T-helper 2 cell treated with Interferon-gamma antibody and Interleukin-4, amounts not matched to agents 5 μg/mL and 100 μg/mL, for 36 hours (primary cell): ENCODE measurements at regions not wholly inside any gene's neighbourhood (a gene's known extent, or its start where the extent isn't known, plus 50 kb on each side); places are given as distances from the start of the nearest gene placed in this dataset.

Source experiments
- DNase-seq: peaks from one replicate; pipeline ENCODE4 v3.0.0; 2021; ENCODE audit warnings: low spot score
- H3K27ac Mint-ChIP-seq: one replicate; pipeline ENCODE4 v1.8.0; 2021; ENCODE audit warnings: mild to moderate bottlenecking, mixed read lengths
- H3K27me3 Mint-ChIP-seq: one replicate; pipeline ENCODE4 v1.8.0; 2021; ENCODE audit warnings: low read depth, mixed read lengths
- H3K36me3 Mint-ChIP-seq: one replicate; pipeline ENCODE4 v1.8.0; 2021; ENCODE audit warnings: low read depth, mixed read lengths
- H3K4me1 Mint-ChIP-seq: one replicate; pipeline ENCODE4 v1.8.0; 2021; ENCODE audit warnings: low read depth, mixed read lengths
- H3K4me3 Mint-ChIP-seq: one replicate; pipeline ENCODE4 v1.8.0; 2022; ENCODE audit warnings: mild to moderate bottlenecking, moderate library complexity, mixed read lengths
- H3K9me3 Mint-ChIP-seq: one replicate; pipeline ENCODE4 v1.8.0; 2021; ENCODE audit warnings: mixed read lengths

DNA sequence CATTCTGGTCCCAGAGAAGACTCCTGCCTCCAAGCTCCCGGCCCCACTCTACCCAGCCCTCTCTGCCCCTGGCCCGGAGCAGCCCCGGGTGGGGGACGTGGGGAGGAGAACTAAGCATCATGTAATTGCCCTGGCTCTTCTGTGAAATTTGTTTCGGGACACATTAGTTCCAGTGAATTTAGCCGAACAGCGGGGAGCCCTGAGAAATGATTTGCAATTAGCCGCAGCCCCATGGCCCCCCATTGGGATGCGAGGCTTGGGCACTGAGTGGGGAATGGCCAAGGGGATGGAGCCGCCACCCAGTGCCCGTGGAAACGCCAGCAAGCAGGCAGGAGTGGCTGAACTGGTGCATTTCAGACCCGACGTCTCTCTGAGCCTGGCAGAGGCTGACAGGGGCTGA is 173.9 kb upstream of the LHX5 start:
- no peak for DNase-seq
- H3K9me3 Mint-ChIP-seq = no peaks in the 10 kb centered on the region
- peaks cover 11% of the 10 kb centered on the region for H3K27me3 Mint-ChIP-seq
- H3K36me3 Mint-ChIP-seq = no peaks in the 10 kb centered on the region
- H3K4me3 Mint-ChIP-seq = no peak overlapping the region
- no peaks in the 10 kb centered on the region for H3K4me1 Mint-ChIP-seq
- no peak overlapping the region for H3K27ac Mint-ChIP-seq

DNA sequence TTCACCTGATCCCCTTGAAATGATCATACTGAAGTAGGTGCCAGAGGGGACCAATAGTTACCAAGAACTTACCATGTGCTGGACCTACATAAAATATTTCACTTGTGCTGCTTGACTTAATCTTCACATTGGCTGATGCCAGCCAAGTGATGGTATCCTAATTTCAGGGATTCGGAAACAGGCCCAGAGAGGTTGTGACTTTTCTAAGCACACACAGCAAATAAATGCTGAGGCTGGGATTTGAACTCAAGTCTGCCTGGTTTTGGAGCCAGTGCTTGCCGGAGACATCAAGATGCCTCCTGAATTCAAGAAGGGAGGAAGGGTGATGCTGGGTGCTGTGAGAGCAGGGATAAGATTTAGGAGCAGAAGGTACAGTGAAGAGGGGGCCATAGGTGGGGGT is 173.5 kb upstream of the LHX5 start:
- no peak overlapping the region for H3K27ac Mint-ChIP-seq
- H3K4me1 Mint-ChIP-seq = no peaks in the 10 kb centered on the region
- H3K36me3 Mint-ChIP-seq = no peaks in the 10 kb centered on the region
- no peaks in the 10 kb centered on the region for H3K9me3 Mint-ChIP-seq
- no peak overlapping the region for H3K4me3 Mint-ChIP-seq
- no peak for DNase-seq
- H3K27me3 Mint-ChIP-seq = peaks cover 7% of the 10 kb centered on the region

DNA sequence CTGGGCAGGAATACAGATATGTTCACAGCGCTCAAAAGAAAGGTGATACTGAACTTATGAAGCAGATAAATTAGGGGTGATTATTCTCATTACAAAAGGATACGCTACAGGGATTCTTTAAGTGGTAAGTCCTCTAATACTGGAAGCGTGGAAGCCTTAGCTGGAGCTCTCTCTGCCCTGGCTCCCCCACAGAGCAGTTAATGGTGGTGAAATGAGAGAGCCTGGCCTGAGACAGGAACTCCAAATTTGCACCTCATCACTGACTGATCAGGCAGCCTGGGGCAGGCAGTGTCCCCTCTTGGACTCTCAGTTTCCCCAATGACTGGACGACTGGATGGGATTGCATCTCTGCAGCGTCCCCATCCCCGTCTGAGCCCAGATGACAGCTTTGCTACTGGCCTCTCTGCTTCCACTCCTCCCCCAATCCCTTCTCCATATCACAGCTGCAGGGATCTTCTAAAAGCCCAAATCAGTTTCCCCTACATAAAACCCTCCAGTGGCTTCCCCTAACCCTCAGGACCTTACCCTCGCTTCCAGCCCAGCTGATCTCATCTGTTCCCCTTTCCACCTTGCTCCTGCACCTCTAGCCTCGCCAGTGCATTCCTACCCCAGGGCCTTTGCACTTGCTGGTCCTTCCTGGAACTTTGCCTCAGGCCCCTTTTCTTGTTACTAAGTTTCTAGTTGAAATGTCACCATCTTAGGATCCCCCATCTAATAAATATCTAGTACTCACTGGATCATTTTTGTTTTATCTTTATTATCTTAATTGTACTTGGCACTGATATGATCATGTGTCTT is 171.7 kb upstream of the LHX5 start:
- Mint-ChIP-seq H3K4me1 (no peaks in the 10 kb centered on the region), H3K36me3 (no peaks in the 10 kb centered on the region), H3K9me3 (no peaks in the 10 kb centered on the region), H3K27ac (no peak overlapping the region), H3K4me3 (no peak overlapping the region), H3K27me3 (peaks cover 13% of the 10 kb centered on the region)
- no peak for DNase-seq

DNA sequence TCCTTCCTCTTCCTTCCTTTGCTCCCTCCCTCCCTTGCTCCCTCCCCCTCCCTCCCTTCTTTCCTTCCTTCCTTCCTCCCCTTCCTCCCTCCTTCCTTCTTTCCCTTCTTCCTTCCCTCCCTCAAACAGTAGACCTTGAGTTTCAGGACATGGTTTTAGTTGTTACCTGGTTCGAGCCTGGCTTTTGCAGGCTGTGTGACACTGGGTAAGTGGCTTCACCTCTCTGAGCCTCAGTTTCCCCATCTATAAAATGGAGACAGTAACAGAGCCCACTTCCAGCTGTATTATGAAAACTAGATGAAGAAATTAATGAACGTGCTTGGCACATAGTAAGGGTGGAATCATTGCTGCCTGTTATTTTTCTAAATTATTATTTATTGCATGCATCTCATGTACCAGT is 171.0 kb upstream of the LHX5 start:
- Mint-ChIP-seq H3K27me3 (peaks cover 14% of the 10 kb centered on the region), H3K9me3 (no peaks in the 10 kb centered on the region), H3K4me3 (no peak overlapping the region), H3K4me1 (no peaks in the 10 kb centered on the region), H3K36me3 (no peaks in the 10 kb centered on the region), H3K27ac (no peak overlapping the region)
- no peak for DNase-seq

DNA sequence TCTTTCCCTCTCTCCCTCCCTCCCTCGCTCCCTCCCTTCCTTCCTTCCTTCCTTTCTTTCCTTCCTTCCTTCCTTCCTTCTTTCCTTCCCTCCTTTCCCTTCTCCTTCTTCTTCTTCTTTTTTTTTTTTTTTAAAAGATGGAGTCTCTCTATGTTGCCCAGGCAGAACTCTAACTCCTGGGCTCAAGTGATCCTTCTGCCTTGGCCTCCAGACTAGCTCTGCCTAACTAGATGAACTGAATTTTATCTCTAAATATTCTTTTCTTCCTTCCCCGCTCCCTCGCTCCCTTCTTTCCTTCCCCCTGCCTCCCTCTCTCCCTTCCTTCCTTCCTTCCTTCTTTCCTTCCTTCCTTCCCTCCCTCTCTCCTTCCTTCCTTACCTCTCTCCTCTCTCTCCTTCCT is 170.5 kb upstream of the LHX5 start:
- H3K36me3 Mint-ChIP-seq = no peaks in the 10 kb centered on the region
- no peak for DNase-seq
- H3K4me1 Mint-ChIP-seq = no peaks in the 10 kb centered on the region
- H3K27me3 Mint-ChIP-seq = peaks cover 17% of the 10 kb centered on the region
- H3K27ac Mint-ChIP-seq = no peak overlapping the region
- no peak overlapping the region for H3K4me3 Mint-ChIP-seq
- no peaks in the 10 kb centered on the region for H3K9me3 Mint-ChIP-seq

DNA sequence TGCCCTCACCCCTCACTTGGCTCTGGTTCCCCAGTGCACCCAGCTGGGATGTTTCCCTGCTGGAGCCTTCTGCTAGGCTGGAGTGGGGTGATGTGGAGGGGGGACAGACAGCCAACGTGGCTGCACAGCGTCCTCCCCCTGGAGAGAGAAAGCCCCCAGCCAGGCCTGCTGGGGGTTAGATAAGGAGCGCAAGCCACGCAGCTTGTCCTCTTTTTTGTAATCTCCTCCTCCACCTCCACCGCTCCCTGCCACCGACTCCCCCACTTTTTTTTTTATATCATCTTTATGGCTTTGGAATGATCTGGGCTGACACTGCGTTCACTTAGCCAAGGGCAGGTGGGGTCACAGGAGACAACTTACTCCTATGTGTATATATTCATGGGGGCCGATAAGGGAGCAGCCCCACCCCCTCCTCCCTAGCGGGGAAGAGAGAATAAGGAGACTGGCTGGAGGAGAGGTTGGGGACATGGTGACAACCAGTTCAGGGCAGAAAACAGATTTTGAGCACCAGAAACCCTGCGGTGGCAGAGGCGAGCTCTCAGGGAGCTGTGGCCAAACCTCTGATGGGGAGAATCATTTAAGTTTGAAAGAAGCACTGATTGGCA is 169.9 kb upstream of the LHX5 start:
- no peaks in the 10 kb centered on the region for H3K4me1 Mint-ChIP-seq
- no peak overlapping the region for H3K27ac Mint-ChIP-seq
- H3K9me3 Mint-ChIP-seq = no peaks in the 10 kb centered on the region
- DNase-seq = no peak
- H3K27me3 Mint-ChIP-seq = peaks cover 17% of the 10 kb centered on the region
- H3K4me3 Mint-ChIP-seq = no peak overlapping the region
- H3K36me3 Mint-ChIP-seq = no peaks in the 10 kb centered on the region

DNA sequence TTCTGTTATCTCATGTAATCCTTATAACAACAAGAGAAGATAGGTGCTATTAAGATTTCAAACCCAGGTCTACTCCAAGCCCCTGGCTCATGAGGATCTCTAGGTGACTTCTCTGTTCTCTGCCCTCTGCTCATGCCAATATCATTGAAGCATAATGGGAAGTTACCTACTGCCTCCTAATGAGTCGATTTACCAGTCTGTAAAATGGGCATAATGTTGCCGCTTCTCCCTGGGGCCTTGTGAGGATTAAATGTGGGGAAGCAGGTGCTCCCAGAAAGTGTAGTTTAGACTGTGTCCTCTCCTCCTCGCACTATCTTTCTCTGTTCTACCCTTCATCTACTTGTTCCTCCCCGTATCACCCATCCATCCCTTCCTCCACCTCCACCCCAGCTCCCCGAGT is 169.2 kb upstream of the LHX5 start:
- Mint-ChIP-seq H3K9me3 (no peaks in the 10 kb centered on the region), H3K27me3 (peaks cover 17% of the 10 kb centered on the region), H3K36me3 (no peaks in the 10 kb centered on the region), H3K4me1 (no peaks in the 10 kb centered on the region), H3K27ac (no peak overlapping the region), H3K4me3 (no peak overlapping the region)
- no peak for DNase-seq

DNA sequence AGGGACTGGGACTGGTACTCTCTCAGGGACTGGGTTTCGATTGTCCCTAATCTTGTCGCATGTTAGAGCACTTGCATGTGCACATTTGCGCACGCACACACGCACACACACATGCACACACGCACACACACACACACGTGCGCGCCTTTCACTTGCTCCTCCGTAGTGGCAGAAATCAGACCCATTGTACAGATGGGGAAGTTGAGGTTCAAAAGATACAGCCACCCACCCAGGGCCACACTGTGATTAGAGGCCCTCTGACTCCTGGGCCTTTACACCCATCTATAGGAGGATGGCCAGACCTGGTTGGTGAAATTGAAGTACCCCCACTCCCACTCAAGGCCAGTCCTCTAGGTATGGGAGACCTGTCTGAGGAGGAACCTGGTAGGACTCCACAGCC is 167.8 kb upstream of the LHX5 start:
- H3K4me1 Mint-ChIP-seq = no peaks in the 10 kb centered on the region
- H3K36me3 Mint-ChIP-seq = no peaks in the 10 kb centered on the region
- H3K9me3 Mint-ChIP-seq = no peaks in the 10 kb centered on the region
- H3K27me3 Mint-ChIP-seq = peaks cover 17% of the 10 kb centered on the region
- no peak overlapping the region for H3K27ac Mint-ChIP-seq
- no peak overlapping the region for H3K4me3 Mint-ChIP-seq
- no peak for DNase-seq

DNA sequence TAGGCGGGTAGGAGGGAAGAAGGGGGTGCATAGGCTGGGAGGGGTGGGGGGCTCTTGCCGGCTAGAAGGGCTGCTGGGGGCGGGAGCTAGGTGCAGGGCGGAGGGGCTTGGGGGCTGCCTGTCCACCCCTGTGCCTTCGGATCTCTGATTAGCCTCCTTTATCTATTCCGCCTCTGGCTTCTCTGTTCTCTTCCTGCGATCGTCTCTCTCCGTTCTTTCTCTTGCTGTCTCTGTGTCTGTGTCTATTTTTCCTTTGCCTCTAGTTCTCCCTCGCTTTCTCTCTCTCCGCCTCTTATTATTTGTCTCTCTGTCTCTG is 166.7 kb upstream of the LHX5 start:
- Mint-ChIP-seq H3K4me1 (no peaks in the 10 kb centered on the region), H3K4me3 (no peak overlapping the region), H3K36me3 (no peaks in the 10 kb centered on the region), H3K27me3 (peaks cover 17% of the 10 kb centered on the region), H3K9me3 (no peaks in the 10 kb centered on the region), H3K27ac (no peak overlapping the region)
- no peak for DNase-seq

DNA sequence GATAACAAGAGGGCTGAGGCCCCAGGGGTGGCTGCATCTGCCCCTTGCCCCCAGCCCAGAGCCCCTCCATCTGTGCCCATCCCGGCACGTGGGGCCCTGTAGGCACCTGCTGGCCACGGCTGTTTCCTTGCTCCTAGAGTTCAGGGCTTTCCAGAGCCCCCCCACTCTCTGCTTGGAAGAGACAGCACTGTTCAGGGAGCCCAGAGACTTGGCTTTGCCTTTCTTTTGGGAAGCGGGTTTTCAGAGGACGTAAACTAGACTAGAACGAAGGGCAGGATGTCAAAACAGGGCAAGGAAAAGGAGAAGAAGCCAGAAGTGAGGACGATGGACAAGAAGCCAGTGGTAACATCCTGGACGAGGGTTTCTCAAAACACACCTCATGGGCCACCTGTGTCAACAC is 163.3 kb upstream of the LHX5 start:
- Mint-ChIP-seq H3K27me3 (peaks cover 17% of the 10 kb centered on the region), H3K4me1 (no peaks in the 10 kb centered on the region), H3K36me3 (no peaks in the 10 kb centered on the region), H3K4me3 (no peak overlapping the region), H3K9me3 (no peaks in the 10 kb centered on the region), H3K27ac (no peak overlapping the region)
- DNase-seq = no peak

DNA sequence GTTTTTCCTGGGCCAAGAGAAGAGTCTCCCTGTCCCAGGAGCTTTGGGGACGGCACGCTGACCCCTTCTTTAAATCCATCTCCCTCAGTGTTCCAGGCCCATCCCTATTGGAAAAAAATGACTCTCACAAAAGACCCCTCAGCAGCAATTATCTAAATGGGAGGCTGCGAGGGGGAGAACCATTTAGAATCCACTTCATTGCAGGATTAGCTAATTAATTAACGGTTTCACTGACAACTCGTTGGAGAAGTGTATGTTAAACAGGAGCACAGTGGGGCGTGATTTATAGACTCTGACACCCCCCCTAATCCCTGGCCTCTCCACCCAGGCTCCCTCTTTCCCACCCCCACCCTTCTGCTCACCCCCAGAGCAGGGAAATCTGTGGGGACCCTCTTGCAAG is 162.8 kb upstream of the LHX5 start:
- Mint-ChIP-seq H3K36me3 (no peaks in the 10 kb centered on the region), H3K27ac (no peak overlapping the region), H3K4me1 (no peaks in the 10 kb centered on the region), H3K9me3 (no peaks in the 10 kb centered on the region), H3K4me3 (no peak overlapping the region), H3K27me3 (peaks cover 15% of the 10 kb centered on the region)
- no peak for DNase-seq

DNA sequence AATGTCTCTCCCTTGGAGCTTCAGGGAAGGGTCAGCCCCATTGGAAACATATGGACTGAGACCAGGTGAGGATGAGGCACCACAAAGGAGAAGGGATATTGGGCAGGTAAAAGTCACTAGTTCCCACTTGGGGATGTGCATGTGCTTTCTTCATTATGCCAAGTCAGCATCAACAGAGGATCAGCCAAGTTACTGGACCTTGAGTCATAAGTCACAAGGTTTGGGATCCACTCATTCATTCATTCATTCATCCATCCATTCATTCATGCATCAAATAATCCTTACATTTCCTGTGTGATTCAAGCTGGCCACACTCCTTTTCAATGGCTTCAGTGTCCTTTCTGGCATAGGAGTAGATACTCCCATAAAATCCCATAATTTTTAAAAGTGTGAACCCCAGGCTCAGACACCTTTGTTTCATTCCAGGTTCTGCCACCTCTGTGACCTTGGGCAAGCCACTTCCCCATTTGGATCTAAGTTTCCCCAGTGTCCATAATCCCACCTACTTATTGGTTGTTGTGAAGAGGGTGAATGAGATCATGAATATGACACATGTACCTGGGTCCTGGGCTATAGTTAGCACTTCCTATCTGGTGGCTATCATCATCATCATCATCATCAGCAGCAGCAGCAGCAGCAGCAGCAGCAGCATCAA is 162.1 kb upstream of the LHX5 start:
- no peaks in the 10 kb centered on the region for H3K4me1 Mint-ChIP-seq
- H3K27ac Mint-ChIP-seq = no peak overlapping the region
- H3K36me3 Mint-ChIP-seq = no peaks in the 10 kb centered on the region
- H3K27me3 Mint-ChIP-seq = peaks cover 8% of the 10 kb centered on the region
- no peak overlapping the region for H3K4me3 Mint-ChIP-seq
- no peak for DNase-seq
- H3K9me3 Mint-ChIP-seq = no peaks in the 10 kb centered on the region

DNA sequence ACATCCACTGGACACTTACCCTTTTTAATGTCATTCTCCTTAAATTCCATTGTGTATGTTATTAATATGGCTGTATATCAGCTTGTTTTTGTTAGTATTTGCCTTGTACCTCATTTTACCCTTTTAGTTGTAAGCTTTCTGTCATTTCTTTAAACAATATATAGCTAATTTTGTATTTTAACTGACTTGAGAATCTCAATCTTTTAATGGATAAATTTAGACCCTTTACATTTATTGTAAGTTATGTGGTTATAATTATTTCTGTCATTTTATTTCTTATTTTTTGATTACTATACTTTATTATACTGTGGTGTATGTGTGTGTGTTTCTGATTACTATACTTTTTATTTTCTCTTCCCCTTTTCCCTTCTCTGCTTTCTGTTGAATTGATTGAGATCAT is 159.0 kb upstream of the LHX5 start:
- Mint-ChIP-seq H3K4me1 (no peaks in the 10 kb centered on the region), H3K9me3 (peaks cover 7% of the 10 kb centered on the region)
- DNase-seq = no peak

DNA sequence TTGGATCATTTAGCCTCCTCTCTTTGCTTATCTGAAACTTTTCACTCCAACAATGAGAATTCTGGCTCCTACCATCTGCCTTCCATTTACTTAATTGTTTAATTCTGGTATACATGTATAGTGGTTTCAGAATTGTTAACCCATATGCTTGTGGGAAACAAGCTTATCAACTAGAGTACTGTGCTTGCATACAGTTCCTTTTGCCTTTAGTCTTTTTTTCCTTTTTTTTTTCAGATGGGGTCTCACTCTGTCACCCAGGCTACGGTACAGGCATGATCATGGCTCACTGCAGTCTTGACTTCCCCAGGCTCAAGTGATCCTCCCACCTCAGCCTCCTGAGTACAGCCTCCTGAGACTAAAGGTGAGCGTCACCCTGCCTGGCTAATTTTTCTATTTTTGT is 153.8 kb upstream of the LHX5 start:
- Mint-ChIP-seq H3K27me3 (no peaks in the 10 kb centered on the region), H3K36me3 (no peaks in the 10 kb centered on the region), H3K27ac (no peak overlapping the region), H3K9me3 (peaks cover 10% of the 10 kb centered on the region), H3K4me3 (no peak overlapping the region), H3K4me1 (no peaks in the 10 kb centered on the region)
- no peak for DNase-seq

More for the DNA sequence above, 159.0 kb upstream of the LHX5 start:
- Mint-ChIP-seq H3K27ac (no peak overlapping the region), H3K4me3 (no peak overlapping the region), H3K27me3 (no peaks in the 10 kb centered on the region), H3K36me3 (no peaks in the 10 kb centered on the region)
